Breast epithelium (tissue), 4 donors: ENCODE measurements at regions not wholly inside any gene's neighbourhood (a gene's known extent, or its start where the extent isn't known, plus 50 kb on each side); places are given as distances from the start of the nearest gene placed in this dataset.
A peak's percentile ranks its signal among the peaks of the same experiment; 100 is the strongest.

ENCODE experiments used
- DNase-seq, 2 donors: peaks; one replicate each; pipeline ENCODE4 v3.0.0-alpha.2; 2019; ENCODE audit warnings: low spot score in 2 of 2
- H3K27ac ChIP-seq, 2 donors: fragments of 200-600 bp; sonication (generic) in 1 of 2; one replicate each; pipeline ENCODE4 v1.5.1; 2016 to 2019; ENCODE audit warnings: mild to moderate bottlenecking in 1 of 2
- H3K27me3 ChIP-seq, 2 donors: fragments of 200-600 bp; sonication (generic) in 1 of 2; one replicate each; pipeline versions ENCODE4 v1.5.1 to v1.6.0; 2017 to 2019; ENCODE audit warnings: control low read depth in 1 of 2, mild to moderate bottlenecking in 1 of 2
- H3K36me3 ChIP-seq: fragments of 200-600 bp; one replicate; pipeline ENCODE4 v1.5.1; 2019
- H3K4me1 ChIP-seq, 2 donors: fragments of 200-600 bp; sonication (generic); one replicate each; pipeline ENCODE4 v1.5.1; 2016 to 2019; ENCODE audit warnings: control low read depth in 1 of 2
- H3K4me3 ChIP-seq, 3 donors: fragments of 200-600 bp; sonication (generic); 1 replicate in 2 of 3; 2 replicates in 1 of 3; pipeline ENCODE4 v1.5.1; 2016 to 2019; ENCODE audit warnings: mild to moderate bottlenecking in 3 of 3, moderate library complexity in 2 of 3
- H3K9me3 ChIP-seq, 2 donors: fragments of 200-600 bp; sonication (generic) in 1 of 2; one replicate each; pipeline ENCODE4 v1.5.1; 2016 to 2019; ENCODE audit warnings: control low read depth in 1 of 2
- CTCF ChIP-seq, 3 donors: fragments of 450-650 bp; IDR thresholded peaks; one replicate each; pipeline ENCODE4 v1.5.1; 2016 to 2017; ENCODE audit warnings: antibody characterized with exemption in 3 of 3, mild to moderate bottlenecking in 3 of 3, moderate library complexity in 3 of 3
- POLR2A ChIP-seq: fragments of 450-650 bp; IDR thresholded peaks from one replicate; pipeline ENCODE4 v1.6.1; 2016; ENCODE audit warnings: antibody characterized with exemption, mild to moderate bottlenecking, moderate library complexity
- POLR2AphosphoS5 ChIP-seq, 3 donors: sonication (generic); formaldehyde crosslinking; IDR thresholded peaks; one replicate each; pipeline ENCODE4 v1.6.1; 2017; ENCODE audit warnings: antibody characterized with exemption in 3 of 3
- intact Hi-C: fragments of 100-400 bp; cut with DNase I; formaldehyde crosslinking; loops from one replicate; pipeline ENCODE4 v1.15.1; 2023; ENCODE audit warnings: low total_unique reads

GRCh38 chr18:54766634-54767033, 61.6 kb upstream of the RAB27B start:
- no peak for DNase-seq
- Histone ChIP-seq H3K4me1 (no peaks in the 10 kb centered on the region), H3K27ac (peak overlapping the region in 1 of 2 donors; percentile 8), H3K4me3 (no peak overlapping the region), H3K9me3 (no peaks in the 10 kb centered on the region), H3K36me3 (no peaks in the 10 kb centered on the region), H3K27me3 (no peaks in the 10 kb centered on the region)
- no peak for TF ChIP-seq POLR2AphosphoS5 (IDR thresholded peaks at IDR 0.05)
- no peak for TF ChIP-seq CTCF (IDR thresholded peaks at IDR 0.05)
- intact Hi-C loops = no loop called here

GRCh38 chr18:54767098-54767497, 61.2 kb upstream of the RAB27B start:
- H3K4me3 ChIP-seq = no peak overlapping the region
- H3K27me3 ChIP-seq = no peaks in the 10 kb centered on the region
- H3K27ac ChIP-seq = peak overlapping the region in 1 of 2 donors; percentile 8
- no peak for TF ChIP-seq POLR2AphosphoS5 (IDR thresholded peaks at IDR 0.05)
- TF ChIP-seq CTCF (IDR thresholded peaks at IDR 0.05) = no peak
- no peak for TF ChIP-seq POLR2A
- no peaks in the 10 kb centered on the region for H3K36me3 ChIP-seq
- H3K4me1 ChIP-seq = no peaks in the 10 kb centered on the region
- no peak for DNase-seq
- no peaks in the 10 kb centered on the region for H3K9me3 ChIP-seq
- intact Hi-C loops = no loop called here

GRCh38 chr18:54769526-54770464, 58.5 kb upstream of the RAB27B start:
- intact Hi-C loops = no loop called here
- Histone ChIP-seq H3K9me3 (no peaks in the 10 kb centered on the region), H3K4me1 (no peaks in the 10 kb centered on the region), H3K36me3 (no peaks in the 10 kb centered on the region), H3K27ac (no peak overlapping the region), H3K27me3 (no peaks in the 10 kb centered on the region), H3K4me3 (no peak overlapping the region)
- TF ChIP-seq POLR2AphosphoS5 (IDR thresholded peaks at IDR 0.05) (no peak), CTCF (IDR thresholded peaks at IDR 0.05) (no peak), POLR2A (no peak)
- DNase-seq = no peak

- H3K27me3 ChIP-seq = no peaks in the 10 kb centered on the region
- intact Hi-C loops = no loop called here
- no peak for DNase-seq
- H3K27ac ChIP-seq = no peak overlapping the region
- TF ChIP-seq POLR2A = no peak
- H3K4me1 ChIP-seq = no peaks in the 10 kb centered on the region
- H3K4me3 ChIP-seq = no peak overlapping the region
- H3K9me3 ChIP-seq = no peaks in the 10 kb centered on the region
- no peaks in the 10 kb centered on the region for H3K36me3 ChIP-seq
These were observed 56.2 kb upstream of the RAB27B start for GRCh38 chr18:54772056-54772455.

- Histone ChIP-seq H3K9me3 (no peaks in the 10 kb centered on the region), H3K27me3 (no peaks in the 10 kb centered on the region), H3K36me3 (no peaks in the 10 kb centered on the region), H3K4me3 (no peak overlapping the region), H3K27ac (peak overlapping the region in 1 of 2 donors; percentile 50), H3K4me1 (no peaks in the 10 kb centered on the region)
- intact Hi-C loops = no loop called here
- no peak for DNase-seq
- no peak for TF ChIP-seq CTCF (IDR thresholded peaks at IDR 0.05)
- TF ChIP-seq POLR2AphosphoS5 (IDR thresholded peaks at IDR 0.05) = no peak
- TF ChIP-seq POLR2A = no peak
These were observed 53.9 kb upstream of the RAB27B start for GRCh38 chr18:54774423-54774822.
